ENCODE measurements at regions not wholly inside any gene's neighbourhood (a gene's known extent, or its start where the extent isn't known, plus 50 kb on each side); places are given as distances from the start of the nearest gene placed in this dataset.

- no peak for DNase-seq (ENCODE audit: low read depth)
- TF ChIP-seq, protein P1, sequence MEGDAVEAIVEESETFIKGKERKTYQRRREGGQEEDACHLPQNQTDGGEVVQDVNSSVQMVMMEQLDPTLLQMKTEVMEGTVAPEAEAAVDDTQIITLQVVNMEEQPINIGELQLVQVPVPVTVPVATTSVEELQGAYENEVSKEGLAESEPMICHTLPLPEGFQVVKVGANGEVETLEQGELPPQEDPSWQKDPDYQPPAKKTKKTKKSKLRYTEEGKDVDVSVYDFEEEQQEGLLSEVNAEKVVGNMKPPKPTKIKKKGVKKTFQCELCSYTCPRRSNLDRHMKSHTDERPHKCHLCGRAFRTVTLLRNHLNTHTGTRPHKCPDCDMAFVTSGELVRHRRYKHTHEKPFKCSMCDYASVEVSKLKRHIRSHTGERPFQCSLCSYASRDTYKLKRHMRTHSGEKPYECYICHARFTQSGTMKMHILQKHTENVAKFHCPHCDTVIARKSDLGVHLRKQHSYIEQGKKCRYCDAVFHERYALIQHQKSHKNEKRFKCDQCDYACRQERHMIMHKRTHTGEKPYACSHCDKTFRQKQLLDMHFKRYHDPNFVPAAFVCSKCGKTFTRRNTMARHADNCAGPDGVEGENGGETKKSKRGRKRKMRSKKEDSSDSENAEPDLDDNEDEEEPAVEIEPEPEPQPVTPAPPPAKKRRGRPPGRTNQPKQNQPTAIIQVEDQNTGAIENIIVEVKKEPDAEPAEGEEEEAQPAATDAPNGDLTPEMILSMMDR (conservative IDR thresholded peaks at IDR 0.05; ENCODE audit: low read depth, low read length), result no peak
- no peak overlapping the region for H3K4me3 ChIP-seq (ENCODE audit: low read depth, low read length)
Observed at GRCh38 chr12:54765652-54766051, 88.7 kb upstream of the MUCL1 start.

DNA sequence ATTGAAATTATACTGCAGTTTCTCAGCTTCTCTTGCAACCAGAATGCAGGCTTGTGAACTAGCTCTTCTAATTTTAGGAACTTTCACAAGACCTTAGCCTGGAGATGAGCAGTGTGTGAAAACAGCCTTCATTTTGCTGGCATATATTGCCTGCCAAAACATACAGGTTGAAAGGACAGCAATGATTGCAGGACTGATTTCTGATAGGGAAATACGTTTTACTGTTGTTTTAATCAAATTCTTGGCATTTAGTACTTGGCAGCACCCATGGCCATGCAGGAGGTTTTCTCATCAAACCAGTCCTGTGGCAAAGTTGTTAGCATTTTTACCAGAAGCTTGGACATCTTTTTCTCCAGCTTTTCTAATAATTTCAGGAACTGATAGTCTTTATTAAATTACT lies 91.9 kb upstream of the MUCL1 start:
- TF ChIP-seq, protein P1 (conservative IDR thresholded peaks at IDR 0.05; ENCODE audit: low read depth, low read length), result no peak
- H3K4me3 ChIP-seq (ENCODE audit: low read depth, low read length), result no peak overlapping the region
- DNase-seq (ENCODE audit: low read depth), result no peak

- DNase-seq (ENCODE audit: low read depth), result peak; percentile 2
- no peak overlapping the region for H3K4me3 ChIP-seq (ENCODE audit: low read depth, low read length)
- TF ChIP-seq, protein P1 (conservative IDR thresholded peaks at IDR 0.05; ENCODE audit: low read depth, low read length), result peak; percentile 64
Observed at GRCh38 chr12:54759751-54760150, 94.6 kb upstream of the MUCL1 start.

GRCh38 chr12:54751493-54751892 lies 102.8 kb upstream of the MUCL1 start:
- TF ChIP-seq, protein P1 (conservative IDR thresholded peaks at IDR 0.05; ENCODE audit: low read depth, low read length), result no peak
- H3K4me3 ChIP-seq (ENCODE audit: low read depth, low read length), result no peak overlapping the region
- no peak for DNase-seq (ENCODE audit: low read depth)

DNA sequence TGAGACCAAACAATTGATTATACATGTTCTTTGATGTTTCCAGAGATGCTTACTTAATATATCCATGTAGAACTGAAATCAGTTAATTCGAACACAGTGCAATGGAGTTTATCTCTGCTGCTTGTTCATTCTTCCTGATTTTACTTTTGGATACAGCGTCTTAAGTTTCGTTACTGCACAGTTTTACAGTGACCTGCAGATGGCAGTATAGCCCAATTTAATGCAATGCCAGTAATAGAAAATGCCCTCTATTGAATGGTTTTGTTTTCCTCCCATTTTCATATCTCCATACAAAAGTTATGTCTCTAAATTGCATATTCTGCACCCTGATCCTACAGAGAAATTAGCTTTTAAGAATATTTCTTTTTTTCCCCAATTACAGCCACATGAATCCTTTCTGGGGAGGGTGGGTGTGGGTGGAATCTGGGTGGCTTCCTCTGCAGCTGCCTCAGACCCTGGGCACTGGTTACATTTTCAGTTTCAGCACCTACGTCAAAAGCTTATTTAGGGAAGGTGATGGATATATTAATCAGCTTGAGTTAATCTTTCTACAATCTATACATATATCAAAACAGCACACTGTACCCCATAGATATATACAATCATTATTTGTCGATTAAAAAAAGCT lies 101.1 kb upstream of the DCD start:
- H3K4me3 ChIP-seq (ENCODE audit: low read depth, low read length), result no peak overlapping the region
- TF ChIP-seq, protein P1 (conservative IDR thresholded peaks at IDR 0.05; ENCODE audit: low read depth, low read length), result peak; percentile 85
- DNase-seq (ENCODE audit: low read depth), result no peak

DNA sequence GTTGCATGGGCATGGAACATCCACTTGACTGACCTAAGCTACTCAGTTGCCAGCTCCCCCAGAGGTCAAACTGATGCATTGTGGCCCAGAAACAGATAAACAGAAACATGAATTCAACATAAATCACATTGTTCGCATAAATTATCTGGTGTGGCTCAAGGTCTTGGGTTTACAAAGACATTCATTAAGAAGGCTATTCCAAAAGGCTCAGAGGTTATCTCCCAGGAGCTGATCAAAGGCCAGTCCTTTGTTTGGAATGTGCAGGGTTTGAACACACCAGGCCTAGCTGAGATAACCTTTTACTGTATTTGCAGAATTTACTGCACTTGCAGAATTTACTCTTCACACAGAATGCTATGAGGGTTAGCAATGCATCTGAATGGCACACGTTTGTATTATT lies 96.4 kb upstream of the DCD start:
- DNase-seq (ENCODE audit: low read depth), result no peak
- TF ChIP-seq, protein P1 (conservative IDR thresholded peaks at IDR 0.05; ENCODE audit: low read depth, low read length), result no peak
- no peak overlapping the region for H3K4me3 ChIP-seq (ENCODE audit: low read depth, low read length)

- no peak overlapping the region for H3K4me3 ChIP-seq (ENCODE audit: low read depth, low read length)
- TF ChIP-seq, protein P1 (conservative IDR thresholded peaks at IDR 0.05; ENCODE audit: low read depth, low read length), result no peak
- no peak for DNase-seq (ENCODE audit: low read depth)
Observed at GRCh38 chr12:54740882-54741281, 92.7 kb upstream of the DCD start.

Measured in epithelial cell of proximal tubule (primary cell).